Neuronal stem cell (in vitro differentiated cells): ENCODE measurements at regions not wholly inside any gene's neighbourhood (a gene's known extent, or its start where the extent isn't known, plus 50 kb on each side); places are given as distances from the start of the nearest gene placed in this dataset.

Experiments
- DNase-seq: peaks from one replicate; pipeline ENCODE4 v3.0.0-alpha.2; 2013; ENCODE audit warnings: low spot score
- H2AFZ ChIP-seq: one replicate; pipeline ENCODE4 v1.6.1; 2013; ENCODE audit warnings: mild to moderate bottlenecking, low read length, inconsistent platforms
- H2AK5ac ChIP-seq: 2 replicates; pipeline ENCODE4 v1.6.1; 2013; ENCODE audit warnings: low read depth, mild to moderate bottlenecking, inconsistent platforms, low read length, moderate library complexity, mixed read lengths
- H2BK120ac ChIP-seq: 2 replicates; pipeline ENCODE4 v1.6.1; 2013; ENCODE audit warnings: low read depth, mild to moderate bottlenecking, inconsistent platforms, low read length, moderate library complexity, mixed read lengths
- H2BK12ac ChIP-seq: one replicate; pipeline ENCODE4 v1.6.1; 2013; ENCODE audit warnings: low read length, inconsistent platforms
- H2BK15ac ChIP-seq: 2 replicates; pipeline ENCODE4 v1.6.1; 2013; ENCODE audit warnings: mild to moderate bottlenecking, low read length, inconsistent platforms, mixed read lengths
- H2BK5ac ChIP-seq: one replicate; pipeline ENCODE4 v1.6.1; 2013; ENCODE audit warnings: inconsistent platforms, mild to moderate bottlenecking, low read length, moderate library complexity
- H3K14ac ChIP-seq: one replicate; pipeline ENCODE4 v1.6.1; 2013; ENCODE audit warnings: low read length, inconsistent platforms
- H3K18ac ChIP-seq: 2 replicates; pipeline ENCODE4 v1.6.1; 2013; ENCODE audit warnings: low read length, inconsistent platforms
- H3K23ac ChIP-seq: 2 replicates; pipeline ENCODE4 v1.6.1; 2013; ENCODE audit warnings: low read depth, mild to moderate bottlenecking, mixed read lengths, low read length, inconsistent platforms; ENCODE audit not compliant: poor library complexity
- H3K27ac ChIP-seq: replicated peaks from 3 replicates; pipeline ENCODE4 v1.5.1; 2013; ENCODE audit warnings: low read length, inconsistent platforms
- H3K27me3 ChIP-seq, 3 experiments: 2 replicates each; pipeline ENCODE4 v1.6.1; 2013; ENCODE audit warnings: low read length in 3 of 3, mild to moderate bottlenecking in 2 of 3, inconsistent platforms in 1 of 3, low read depth in 1 of 3, mixed read lengths in 1 of 3, moderate library complexity in 1 of 3; ENCODE audit not compliant: control insufficient read depth in 3 of 3, insufficient read depth in 3 of 3
- H3K36me3 ChIP-seq, 2 donors: replicated peaks in 1 of 2; 2 replicates each; pipeline ENCODE4 v1.6.1; 2013; ENCODE audit warnings: low read length in 2 of 2; ENCODE audit not compliant: control insufficient read depth in 2 of 2, insufficient read depth in 2 of 2
- H3K4ac ChIP-seq: 2 replicates; pipeline ENCODE4 v1.6.1; 2013; ENCODE audit warnings: inconsistent platforms, mild to moderate bottlenecking, low read length, moderate library complexity
- H3K4me1 ChIP-seq, 2 donors: 1 replicate in 1 of 2; 2 replicates in 1 of 2; pipeline ENCODE4 v1.6.1; 2013; ENCODE audit warnings: low read length in 2 of 2, low read depth in 1 of 2; ENCODE audit not compliant: control insufficient read depth in 2 of 2, insufficient read depth in 1 of 2
- H3K4me2 ChIP-seq: one replicate; pipeline ENCODE4 v1.6.1; 2013; ENCODE audit warnings: mild to moderate bottlenecking, low read length, inconsistent platforms; ENCODE audit not compliant: insufficient read depth, poor library complexity, severe bottlenecking
- H3K4me3 ChIP-seq, 2 donors: 2 replicates each; pipeline ENCODE4 v1.5.1; 2013; ENCODE audit warnings: low read length in 2 of 2, mild to moderate bottlenecking in 2 of 2, inconsistent platforms in 1 of 2, moderate library complexity in 1 of 2
- H3K79me1 ChIP-seq: one replicate; pipeline ENCODE4 v1.6.1; 2013; ENCODE audit warnings: low read depth, mild to moderate bottlenecking, inconsistent platforms, low read length, moderate library complexity
- H3K9ac ChIP-seq: one replicate; pipeline ENCODE4 v1.6.1; 2013; ENCODE audit warnings: mild to moderate bottlenecking, low read depth, low read length, inconsistent platforms; ENCODE audit not compliant: poor library complexity
- H3K9me3 ChIP-seq, 2 donors: replicated peaks in 1 of 2; 2 replicates each; pipeline versions ENCODE3 to v1.6.1; 2013; ENCODE audit warnings: low read length in 2 of 2, mild to moderate bottlenecking in 2 of 2, inconsistent platforms in 1 of 2, low read depth in 1 of 2, mixed read lengths in 1 of 2, moderate library complexity in 1 of 2; ENCODE audit not compliant: control insufficient read depth in 2 of 2, insufficient read depth in 1 of 2
- H4K8ac ChIP-seq: one replicate; pipeline ENCODE4 v1.6.1; 2013; ENCODE audit warnings: low read depth, mild to moderate bottlenecking, inconsistent platforms, low read length, moderate library complexity
- H4K91ac ChIP-seq: one replicate; pipeline ENCODE4 v1.6.1; 2013; ENCODE audit warnings: low read length, low read depth, mild to moderate bottlenecking, inconsistent platforms; ENCODE audit not compliant: poor library complexity
- WGBS, 2 donors: extraction: QIAGEN DNeasy Blood & Tissue Kit; methylation state at CpG; one replicate each; pipeline ENCODE4 v1.1.7; 2013; ENCODE audit warnings: missing lambda C conversion rate in 2 of 2, mixed read lengths in 1 of 2; ENCODE audit not compliant: insufficient read length in 2 of 2, insufficient replicate concordance in 1 of 2; ENCODE audit errors: extremely low coverage in 2 of 2; 5-methylcytosine and 5-hydroxymethylcytosine counted together

DNA sequence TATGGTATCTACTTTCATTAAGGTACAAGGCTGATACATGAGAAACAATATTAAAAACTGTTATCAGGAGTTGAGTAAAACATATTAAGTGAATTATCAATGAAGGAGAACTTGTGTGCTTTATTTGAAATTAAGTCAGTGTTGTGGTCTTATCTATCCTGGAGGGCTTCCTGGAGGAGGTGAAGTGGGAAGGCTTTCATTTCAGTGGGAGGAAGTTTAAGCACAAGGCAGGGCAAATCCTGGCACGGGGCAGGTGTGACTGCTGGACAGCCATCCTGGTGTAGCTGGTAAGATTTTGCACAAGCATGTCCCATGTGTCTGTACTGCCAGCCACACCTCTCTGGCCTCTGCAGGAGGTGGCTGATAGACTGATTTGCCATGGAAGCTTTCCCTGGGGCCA lies 159.7 kb upstream of the SKOR2 start:
- no peak for DNase-seq
- Histone ChIP-seq H2BK5ac (no peak overlapping the region), H2BK120ac (no peak overlapping the region), H2BK15ac (no peak overlapping the region), H2AK5ac (no peak overlapping the region), H4K8ac (no peak overlapping the region), H3K79me1 (no peaks in the 10 kb centered on the region), H2BK12ac (no peak overlapping the region), H3K9ac (no peak overlapping the region), H4K91ac (no peak overlapping the region), H3K9me3 (no peaks in the 10 kb centered on the region), H3K36me3 (no peaks in the 10 kb centered on the region), H3K18ac (no peak overlapping the region), H2AFZ (no peak overlapping the region), H3K4me2 (no peak overlapping the region), H3K4me1 (peaks cover 0 to 3% of the 10 kb centered on the region in 2 donors), H3K27me3 (peaks cover 0 to 7% (median 0%) of the 10 kb centered on the region in 3 experiments), H3K14ac (no peak overlapping the region), H3K4me3 (no peak overlapping the region), H3K23ac (no peak overlapping the region), H3K4ac (no peak overlapping the region), H3K27ac (no peak overlapping the region)
- no CpG with 5 or more reads among the region's 1 CpG for WGBS, 2 donors

GRCh38 chr18:47410139-47410538 lies 158.7 kb upstream of the SKOR2 start:
- no peaks in the 10 kb centered on the region for H3K79me1 ChIP-seq
- H3K4ac ChIP-seq, result no peak overlapping the region
- H2BK5ac ChIP-seq, result no peak overlapping the region
- H3K27ac ChIP-seq, result no peak overlapping the region
- no peak overlapping the region for H4K91ac ChIP-seq
- H3K36me3 ChIP-seq, result no peaks in the 10 kb centered on the region
- H3K14ac ChIP-seq, result no peak overlapping the region
- no peak overlapping the region for H2BK15ac ChIP-seq
- DNase-seq, result no peak
- H2BK120ac ChIP-seq, result no peak overlapping the region
- WGBS, 2 donors, result no CpG with 5 or more reads among the region's 6 CpGs
- H2AK5ac ChIP-seq, result no peak overlapping the region
- H2BK12ac ChIP-seq, result no peak overlapping the region
- no peak overlapping the region for H3K9ac ChIP-seq
- H4K8ac ChIP-seq, result no peak overlapping the region
- no peak overlapping the region for H3K18ac ChIP-seq
- no peak overlapping the region for H3K4me2 ChIP-seq
- peaks cover 0 to 4% (median 0%) of the 10 kb centered on the region in 3 experiments for H3K27me3 ChIP-seq
- H3K4me1 ChIP-seq, result peaks cover 0 to 3% of the 10 kb centered on the region in 2 donors
- no peak overlapping the region for H3K23ac ChIP-seq
- no peaks in the 10 kb centered on the region for H3K9me3 ChIP-seq
- H2AFZ ChIP-seq, result no peak overlapping the region
- H3K4me3 ChIP-seq, result no peak overlapping the region

GRCh38 chr18:47409519-47409918 lies 158.1 kb upstream of the SKOR2 start:
- no peak overlapping the region for H2BK12ac ChIP-seq
- no peak for DNase-seq
- no peak overlapping the region for H4K8ac ChIP-seq
- H2AK5ac ChIP-seq, result no peak overlapping the region
- H4K91ac ChIP-seq, result no peak overlapping the region
- no peak overlapping the region for H3K14ac ChIP-seq
- H2AFZ ChIP-seq, result no peak overlapping the region
- H3K9me3 ChIP-seq, result no peaks in the 10 kb centered on the region
- no peak overlapping the region for H3K4me2 ChIP-seq
- H3K23ac ChIP-seq, result no peak overlapping the region
- H3K9ac ChIP-seq, result no peak overlapping the region
- no peak overlapping the region for H3K4me3 ChIP-seq
- H2BK5ac ChIP-seq, result no peak overlapping the region
- peaks cover 0 to 3% of the 10 kb centered on the region in 2 donors for H3K4me1 ChIP-seq
- no peak overlapping the region for H3K4ac ChIP-seq
- H3K18ac ChIP-seq, result no peak overlapping the region
- H3K27ac ChIP-seq, result no peak overlapping the region
- no CpG with 5 or more reads among the region's 7 CpGs for WGBS, 2 donors
- H2BK15ac ChIP-seq, result no peak overlapping the region
- H2BK120ac ChIP-seq, result no peak overlapping the region
- no peaks in the 10 kb centered on the region for H3K36me3 ChIP-seq
- H3K79me1 ChIP-seq, result no peaks in the 10 kb centered on the region
- H3K27me3 ChIP-seq, result peaks cover 0 to 4% (median 0%) of the 10 kb centered on the region in 3 experiments

- no CpG with 5 or more reads among the region's 2 CpGs for WGBS, 2 donors
- Histone ChIP-seq H3K4ac (no peak overlapping the region), H2BK5ac (no peak overlapping the region), H3K18ac (no peak overlapping the region), H3K79me1 (no peaks in the 10 kb centered on the region), H3K4me3 (no peak overlapping the region), H3K9me3 (no peaks in the 10 kb centered on the region), H2BK120ac (no peak overlapping the region), H3K23ac (no peak overlapping the region), H2BK15ac (no peak overlapping the region), H3K36me3 (no peaks in the 10 kb centered on the region), H3K9ac (no peak overlapping the region), H3K27me3 (peaks cover 0 to 4% (median 0%) of the 10 kb centered on the region in 3 experiments), H3K4me2 (no peak overlapping the region), H2AFZ (no peak overlapping the region), H3K4me1 (peaks cover 0 to 1% of the 10 kb centered on the region in 2 donors), H3K27ac (no peak overlapping the region), H4K8ac (no peak overlapping the region), H4K91ac (no peak overlapping the region), H2BK12ac (no peak overlapping the region), H3K14ac (no peak overlapping the region), H2AK5ac (no peak overlapping the region)
- DNase-seq, result no peak
Observed at GRCh38 chr18:47407736-47408135, 156.3 kb upstream of the SKOR2 start.
